Astrocyte (in vitro differentiated cells and primary cell): ENCODE measurements at regions not wholly inside any gene's neighbourhood (a gene's known extent, or its start where the extent isn't known, plus 50 kb on each side); places are given as distances from the start of the nearest gene placed in this dataset.
A peak's percentile ranks its signal among the peaks of the same experiment; 100 is the strongest.

Experiments
- DNase-seq: peaks from one replicate; pipeline ENCODE4 v3.0.0-alpha.2; 2010; ENCODE audit warnings: low read depth
- FAIRE-seq: peaks from 2 replicates; lab custom pipeline; 2011; peaks lifted over from hg19 to GRCh38; lab: Jason Lieb, UNC
- H2AFZ ChIP-seq: 2 replicates; pipeline ENCODE4 v1.6.0; 2012; ENCODE audit warnings: low read depth, low read length, inconsistent platforms
- H3K27ac ChIP-seq: 2 replicates; pipeline ENCODE4 v1.5.1; 2011; ENCODE audit warnings: low read depth, low read length, inconsistent platforms
- H3K27me3 ChIP-seq: 2 replicates; pipeline ENCODE4 v1.6.0; 2011; ENCODE audit warnings: low read length, inconsistent platforms; ENCODE audit not compliant: insufficient read depth
- H3K36me3 ChIP-seq: 2 replicates; pipeline ENCODE4 v1.5.1; 2011; ENCODE audit warnings: low read length, inconsistent platforms; ENCODE audit not compliant: insufficient read depth
- H3K4me1 ChIP-seq: 2 replicates; pipeline ENCODE4 v1.5.1; 2011; ENCODE audit warnings: low read length, inconsistent platforms; ENCODE audit not compliant: insufficient read depth
- H3K4me2 ChIP-seq: 2 replicates; pipeline ENCODE4 v1.6.0; 2012; ENCODE audit warnings: low read length, inconsistent platforms
- H3K4me3 ChIP-seq: 2 replicates; pipeline ENCODE4 v1.5.1; 2011; ENCODE audit warnings: low read depth, mild to moderate bottlenecking, low read length, inconsistent platforms; ENCODE audit not compliant: insufficient read depth
- H3K79me2 ChIP-seq: 2 replicates; pipeline ENCODE4 v1.6.0; 2012; ENCODE audit warnings: mild to moderate bottlenecking, low read length, inconsistent platforms; ENCODE audit not compliant: insufficient read depth
- H3K9ac ChIP-seq: 2 replicates; pipeline ENCODE4 v1.6.0; 2012; ENCODE audit warnings: mild to moderate bottlenecking, low read length, inconsistent platforms
- H3K9me3 ChIP-seq: 2 replicates; pipeline ENCODE4 v1.5.1; 2012; ENCODE audit warnings: low read depth, mild to moderate bottlenecking, low read length, inconsistent platforms; ENCODE audit not compliant: insufficient read depth
- H4K20me1 ChIP-seq: 2 replicates; pipeline ENCODE4 v1.6.0; 2012; ENCODE audit warnings: low read length, inconsistent platforms; ENCODE audit not compliant: insufficient read depth
- H3K27ac Mint-ChIP-seq: one replicate; pipeline ENCODE4 v1.8.0; 2021; ENCODE audit warnings: mild to moderate bottlenecking, mixed read lengths; ENCODE audit not compliant: unreplicated experiment
- H3K27me3 Mint-ChIP-seq: one replicate; pipeline ENCODE4 v1.8.0; 2021; ENCODE audit warnings: low read depth, mixed read lengths; ENCODE audit not compliant: unreplicated experiment
- H3K36me3 Mint-ChIP-seq: one replicate; pipeline ENCODE4 v1.8.0; 2021; ENCODE audit warnings: low read depth, mixed read lengths; ENCODE audit not compliant: unreplicated experiment
- H3K4me1 Mint-ChIP-seq: one replicate; pipeline ENCODE4 v1.8.0; 2021; ENCODE audit warnings: low read depth, mixed read lengths; ENCODE audit not compliant: unreplicated experiment
- H3K4me3 Mint-ChIP-seq: one replicate; pipeline ENCODE4 v1.8.0; 2021; ENCODE audit warnings: mild to moderate bottlenecking, moderate library complexity, mixed read lengths; ENCODE audit not compliant: unreplicated experiment
- H3K9me3 Mint-ChIP-seq: one replicate; pipeline ENCODE4 v1.8.0; 2021; ENCODE audit warnings: mild to moderate bottlenecking, mixed read lengths; ENCODE audit not compliant: unreplicated experiment
- CTCF ChIP-seq: IDR thresholded peaks from 2 replicates; pipeline ENCODE4 v1.5.1; 2011; ENCODE audit warnings: low read depth, mild to moderate bottlenecking, inconsistent platforms, low read length, moderate library complexity; ENCODE audit not compliant: insufficient read depth
- EZH2 ChIP-seq: IDR thresholded peaks from 2 replicates; pipeline ENCODE4 v1.6.1; 2012; ENCODE audit warnings: mild to moderate bottlenecking, low read length, inconsistent platforms; ENCODE audit not compliant: insufficient read depth

- Histone ChIP-seq H4K20me1 (no peaks in the 10 kb centered on the region), H3K4me2 (peak overlapping the region; percentile 40), H3K27ac (no peak overlapping the region), H3K9ac (peak overlapping the region; percentile 23), H3K4me1 (peaks cover 19% of the 10 kb centered on the region), H3K36me3 (no peaks in the 10 kb centered on the region), H3K79me2 (no peaks in the 10 kb centered on the region), H3K27me3 (peaks cover 2% of the 10 kb centered on the region), H2AFZ (peak overlapping the region; percentile 26), H3K4me3 (no peak overlapping the region), H3K9me3 (no peaks in the 10 kb centered on the region)
- peak; percentile 72 for DNase-seq
- Mint-ChIP-seq H3K4me1 (peaks cover 10% of the 10 kb centered on the region), H3K27ac (no peak overlapping the region), H3K4me3 (no peak overlapping the region), H3K9me3 (no peaks in the 10 kb centered on the region), H3K36me3 (no peaks in the 10 kb centered on the region), H3K27me3 (peaks cover 46% of the 10 kb centered on the region)
- no peak for TF ChIP-seq EZH2
- TF ChIP-seq CTCF, result no peak
- no peak for FAIRE-seq
These were observed 80.0 kb downstream of the CAMK2N1 start for GRCh38 chr1:20405893-20406604.

DNA sequence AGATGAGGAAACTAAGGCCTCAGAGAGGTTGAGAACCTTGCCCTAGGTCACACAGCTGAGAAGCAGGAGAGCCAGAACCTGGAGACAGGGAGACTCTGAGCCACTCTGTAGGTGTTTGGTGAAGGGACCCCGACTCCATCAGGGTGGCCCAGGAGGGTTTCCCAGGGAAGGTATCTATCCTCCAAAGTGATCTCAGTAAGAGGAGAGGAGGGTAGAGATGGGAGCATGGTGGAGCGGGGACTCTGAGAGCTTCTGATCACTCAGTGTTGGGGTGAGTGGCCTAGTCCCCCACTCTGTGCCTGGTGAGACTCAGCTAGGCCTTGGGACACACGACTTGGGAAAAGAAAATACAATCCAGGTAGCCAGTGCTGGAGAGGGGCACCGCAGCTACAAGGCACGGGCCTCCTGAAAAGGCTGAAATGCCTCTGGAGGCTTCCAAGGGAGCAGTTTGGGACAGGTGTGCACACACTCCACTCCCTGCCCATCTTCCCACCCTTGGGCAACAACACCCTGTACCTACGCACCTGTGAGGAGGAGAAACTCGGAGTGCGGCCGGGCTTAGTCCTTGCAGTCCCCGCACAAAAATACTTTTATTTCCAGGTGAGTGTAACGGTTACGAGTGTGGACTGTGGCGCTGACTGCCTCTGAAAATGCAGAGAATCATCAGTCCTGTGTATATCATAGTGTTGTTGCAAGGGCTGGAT, 80.8 kb downstream of the CAMK2N1 start:
- no peaks in the 10 kb centered on the region for H3K9me3 ChIP-seq
- FAIRE-seq, result no peak
- no peak for TF ChIP-seq CTCF
- TF ChIP-seq EZH2, result no peak
- no peak for DNase-seq
- no peaks in the 10 kb centered on the region for H3K36me3 ChIP-seq
- no peak overlapping the region for H3K27ac ChIP-seq
- Mint-ChIP-seq H3K27ac (no peak overlapping the region), H3K9me3 (no peaks in the 10 kb centered on the region), H3K4me3 (no peak overlapping the region), H3K4me1 (peaks cover 6% of the 10 kb centered on the region), H3K27me3 (peaks cover 49% of the 10 kb centered on the region), H3K36me3 (no peaks in the 10 kb centered on the region)
- no peak overlapping the region for H2AFZ ChIP-seq
- H3K79me2 ChIP-seq, result no peaks in the 10 kb centered on the region
- no peak overlapping the region for H3K9ac ChIP-seq
- no peaks in the 10 kb centered on the region for H4K20me1 ChIP-seq
- H3K27me3 ChIP-seq, result peaks cover 2% of the 10 kb centered on the region
- peaks cover 21% of the 10 kb centered on the region for H3K4me1 ChIP-seq
- H3K4me2 ChIP-seq, result peak overlapping the region; percentile 40
- no peak overlapping the region for H3K4me3 ChIP-seq
